GM23338 (cell line): ENCODE measurements at regions not wholly inside any gene's neighbourhood (a gene's known extent, or its start where the extent isn't known, plus 50 kb on each side); places are given as distances from the start of the nearest gene placed in this dataset.

Source experiments
- ATAC-seq: fragments of 200-7000 bp; cut with Tn5 transposase; 3 replicates; pipeline ENCODE4 v1.9.1; 2020
- DNase-seq: peaks from one replicate; pipeline ENCODE4 v3.0.0-alpha.2; 2015; ENCODE audit warnings: low spot score
- H2AFZ ChIP-seq: fragments of 200-600 bp; sonication (generic); 2 replicates; pipeline ENCODE4 v1.8.0; 2016; ENCODE audit warnings: antibody characterized with exemption, mild to moderate bottlenecking, moderate library complexity
- H3F3A ChIP-seq: fragments of 200-600 bp; sonication (generic); replicated peaks from 2 replicates; pipeline ENCODE4 v1.8.0; 2017; ENCODE audit warnings: antibody characterized with exemption, mixed run types, low read depth
- H3K27ac ChIP-seq: fragments of 200-600 bp; sonication (generic); 2 replicates; pipeline ENCODE4 v1.6.1; 2016; ENCODE audit warnings: low read depth
- H3K27me3 ChIP-seq: fragments of 200-600 bp; sonication (generic); 2 replicates; pipeline ENCODE4 v1.8.0; 2016; ENCODE audit warnings: mild to moderate bottlenecking, mixed run types, moderate library complexity; ENCODE audit not compliant: insufficient read depth
- H3K36me3 ChIP-seq: fragments of 200-600 bp; sonication (generic); 2 replicates; pipeline ENCODE4 v1.8.0; 2016; ENCODE audit warnings: mild to moderate bottlenecking; ENCODE audit not compliant: insufficient read depth
- H3K4me1 ChIP-seq: fragments of 200-600 bp; sonication (generic); 2 replicates; pipeline ENCODE4 v1.8.0; 2016; ENCODE audit warnings: mild to moderate bottlenecking, moderate library complexity; ENCODE audit not compliant: insufficient read depth
- H3K4me2 ChIP-seq: fragments of 200-600 bp; sonication (generic); 2 replicates; pipeline ENCODE4 v1.7.1; 2017; ENCODE audit warnings: mixed run types
- H3K4me3 ChIP-seq: fragments of 200-600 bp; sonication (generic); 2 replicates; pipeline ENCODE4 v1.6.1; 2016; ENCODE audit warnings: mixed run types
- H3K79me2 ChIP-seq: fragments of 200-600 bp; sonication (generic); replicated peaks from 2 replicates; pipeline ENCODE4 v1.8.0; 2017; ENCODE audit warnings: mild to moderate bottlenecking; ENCODE audit not compliant: insufficient read depth
- H3K9me2 ChIP-seq: fragments of 200-600 bp; sonication (generic); 2 replicates; pipeline ENCODE4 v1.8.0; 2017; ENCODE audit not compliant: insufficient read depth
- H4K20me1 ChIP-seq: fragments of 200-600 bp; sonication (generic); replicated peaks from 2 replicates; pipeline ENCODE4 v1.8.0; 2017; ENCODE audit warnings: mild to moderate bottlenecking; ENCODE audit not compliant: insufficient read depth
- H3K27ac Mint-ChIP-seq: 2 replicates; pipeline ENCODE4 v1.8.0; 2020; ENCODE audit warnings: inconsistent platforms, mild to moderate bottlenecking, moderate library complexity, mixed read lengths
- H3K27me3 Mint-ChIP-seq: 3 replicates; pipeline ENCODE4 v1.8.0; 2022; ENCODE audit warnings: low read depth, mild to moderate bottlenecking, moderate library complexity, mixed read lengths, inconsistent platforms; ENCODE audit not compliant: insufficient read depth, poor library complexity
- H3K36me3 Mint-ChIP-seq: 3 replicates; pipeline ENCODE4 v1.8.0; 2021; ENCODE audit warnings: low read depth, mild to moderate bottlenecking, inconsistent platforms, moderate library complexity, mixed read lengths
- H3K4me1 Mint-ChIP-seq: 3 replicates; pipeline ENCODE4 v1.8.0; 2020; ENCODE audit warnings: mild to moderate bottlenecking, inconsistent platforms, mixed read lengths
- H3K4me3 Mint-ChIP-seq: 3 replicates; pipeline ENCODE4 v1.8.0; 2021; ENCODE audit warnings: moderate library complexity, mild to moderate bottlenecking, inconsistent platforms, mixed read lengths
- H3K9me3 Mint-ChIP-seq: 3 replicates; pipeline ENCODE4 v1.8.0; 2020; ENCODE audit warnings: moderate library complexity, mild to moderate bottlenecking, inconsistent platforms, mixed read lengths
- CREB1 ChIP-seq: fragments of 250-450 bp; sonication (Bioruptor Pico); IDR thresholded peaks from 2 replicates; pipeline ENCODE4 v1.5.0; 2020; ENCODE audit warnings: low read depth, mild to moderate bottlenecking, moderate library complexity
- CTCF ChIP-seq, 2 experiments: fragments of 200-600 bp in 1 of 2; sonication (generic) in 1 of 2; conservative IDR thresholded peaks; 2 replicates each; pipeline versions ENCODE4 v1.5.1 to v1.6.1; 2016 to 2017; ENCODE audit warnings: antibody characterized with exemption in 2 of 2, low read depth in 2 of 2, mild to moderate bottlenecking in 2 of 2, moderate library complexity in 1 of 2
- ETS1 ChIP-seq: IDR thresholded peaks from 2 replicates; pipeline ENCODE4 v1.6.1; 2016; ENCODE audit warnings: antibody characterized with exemption
- EZH2 ChIP-seq: fragments of 200-600 bp; sonication (generic); IDR thresholded peaks from one replicate; pipeline ENCODE4 v1.8.0; 2017; ENCODE audit warnings: antibody characterized with exemption, mild to moderate bottlenecking, low read depth; ENCODE audit not compliant: unreplicated experiment
- EZH2phosphoT487 ChIP-seq: fragments of 200-600 bp; sonication (generic); IDR thresholded peaks from one replicate; pipeline ENCODE4 v1.8.1; 2018; ENCODE audit warnings: antibody characterized with exemption; ENCODE audit not compliant: unreplicated experiment
- JUNB ChIP-seq: IDR thresholded peaks from one replicate; pipeline ENCODE4 v1.6.1; 2016; ENCODE audit warnings: antibody characterized with exemption; ENCODE audit not compliant: unreplicated experiment
- NANOG ChIP-seq: IDR thresholded peaks from 2 replicates; pipeline ENCODE4 v1.6.1; 2016; ENCODE audit warnings: antibody characterized with exemption, borderline replicate concordance
- POLR2AphosphoS5 ChIP-seq: IDR thresholded peaks from 2 replicates; pipeline ENCODE4 v1.6.1; 2016; ENCODE audit warnings: antibody characterized with exemption, low read depth
- STAT1 ChIP-seq: IDR thresholded peaks from one replicate; pipeline ENCODE4 v1.6.1; 2016; ENCODE audit warnings: antibody characterized with exemption; ENCODE audit not compliant: unreplicated experiment
- ZNF114 ChIP-seq: fragments of 250-450 bp; sonication (Bioruptor Pico); IDR thresholded peaks from 2 replicates; pipeline ENCODE4 v1.5.0; 2020; ENCODE audit warnings: mild to moderate bottlenecking, moderate library complexity
- ZNF331 ChIP-seq: fragments of 250-450 bp; sonication (Bioruptor Pico); IDR thresholded peaks from 2 replicates; pipeline ENCODE4 v1.5.0; 2020; ENCODE audit warnings: low read depth, mild to moderate bottlenecking, moderate library complexity
- ZNF462 ChIP-seq: fragments of 250-450 bp; sonication (Bioruptor Pico); IDR thresholded peaks from 2 replicates; pipeline ENCODE4 v1.5.0; 2020; ENCODE audit warnings: mild to moderate bottlenecking, moderate library complexity
- TF ChIP-seq, protein P1 (sequence below): IDR thresholded peaks from one replicate; pipeline ENCODE4 v1.6.1; 2018; ENCODE audit warnings: antibody characterized with exemption; ENCODE audit not compliant: unreplicated experiment

- Histone ChIP-seq H4K20me1 (no peaks in the 10 kb centered on the region), H3K36me3 (no peaks in the 10 kb centered on the region), H3K27ac (no peak overlapping the region), H2AFZ (peak overlapping the region; percentile 28; the same call in 1 of the 2 replicates), H3K27me3 (no peaks in the 10 kb centered on the region), H3K9me2 (0 out of 2 replicates have a peak, but pooled peaks cover 5% of the 10 kb centered on the region), H3K4me1 (no peaks in the 10 kb centered on the region), H3K4me2 (no peak overlapping the region), H3K79me2 (no peaks in the 10 kb centered on the region), H3K4me3 (no peak overlapping the region), H3F3A (no peaks in the 10 kb centered on the region)
- ATAC-seq (no peak), DNase-seq (no peak)
- Mint-ChIP-seq H3K36me3 (no peaks in the 10 kb centered on the region), H3K27ac (no peak overlapping the region), H3K4me3 (no peak overlapping the region), H3K4me1 (peaks cover 4% of the 10 kb centered on the region; the same call in 1 of the 3 replicates), H3K27me3 (no peaks in the 10 kb centered on the region), H3K9me3 (no peaks in the 10 kb centered on the region)
- TF ChIP-seq NANOG = no peak
- no peak for TF ChIP-seq JUNB
- no peak for TF ChIP-seq CTCF (conservative IDR thresholded peaks at IDR 0.05; ENCODE audit: low read depth in 2 of 2)
- TF ChIP-seq EZH2phosphoT487 = no peak
- no peak for TF ChIP-seq ZNF114 (CRISPR knock-in tag)
- no peak for TF ChIP-seq EZH2
- TF ChIP-seq STAT1 = no peak
- no peak for TF ChIP-seq CREB1
- no peak for TF ChIP-seq ZNF331 (CRISPR knock-in tag)
- TF ChIP-seq, protein P1, sequence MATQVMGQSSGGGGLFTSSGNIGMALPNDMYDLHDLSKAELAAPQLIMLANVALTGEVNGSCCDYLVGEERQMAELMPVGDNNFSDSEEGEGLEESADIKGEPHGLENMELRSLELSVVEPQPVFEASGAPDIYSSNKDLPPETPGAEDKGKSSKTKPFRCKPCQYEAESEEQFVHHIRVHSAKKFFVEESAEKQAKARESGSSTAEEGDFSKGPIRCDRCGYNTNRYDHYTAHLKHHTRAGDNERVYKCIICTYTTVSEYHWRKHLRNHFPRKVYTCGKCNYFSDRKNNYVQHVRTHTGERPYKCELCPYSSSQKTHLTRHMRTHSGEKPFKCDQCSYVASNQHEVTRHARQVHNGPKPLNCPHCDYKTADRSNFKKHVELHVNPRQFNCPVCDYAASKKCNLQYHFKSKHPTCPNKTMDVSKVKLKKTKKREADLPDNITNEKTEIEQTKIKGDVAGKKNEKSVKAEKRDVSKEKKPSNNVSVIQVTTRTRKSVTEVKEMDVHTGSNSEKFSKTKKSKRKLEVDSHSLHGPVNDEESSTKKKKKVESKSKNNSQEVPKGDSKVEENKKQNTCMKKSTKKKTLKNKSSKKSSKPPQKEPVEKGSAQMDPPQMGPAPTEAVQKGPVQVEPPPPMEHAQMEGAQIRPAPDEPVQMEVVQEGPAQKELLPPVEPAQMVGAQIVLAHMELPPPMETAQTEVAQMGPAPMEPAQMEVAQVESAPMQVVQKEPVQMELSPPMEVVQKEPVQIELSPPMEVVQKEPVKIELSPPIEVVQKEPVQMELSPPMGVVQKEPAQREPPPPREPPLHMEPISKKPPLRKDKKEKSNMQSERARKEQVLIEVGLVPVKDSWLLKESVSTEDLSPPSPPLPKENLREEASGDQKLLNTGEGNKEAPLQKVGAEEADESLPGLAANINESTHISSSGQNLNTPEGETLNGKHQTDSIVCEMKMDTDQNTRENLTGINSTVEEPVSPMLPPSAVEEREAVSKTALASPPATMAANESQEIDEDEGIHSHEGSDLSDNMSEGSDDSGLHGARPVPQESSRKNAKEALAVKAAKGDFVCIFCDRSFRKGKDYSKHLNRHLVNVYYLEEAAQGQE = no peak
- no peak for TF ChIP-seq POLR2AphosphoS5
- TF ChIP-seq ETS1 = no peak
- TF ChIP-seq ZNF462 (CRISPR knock-in tag) = no peak
These were observed 170.8 kb downstream of the S1PR1 start for GRCh38 chr1:101407505-101408211.
